Thyroid gland (tissue), 4 donors: ENCODE measurements at regions not wholly inside any gene's neighbourhood (a gene's known extent, or its start where the extent isn't known, plus 50 kb on each side); places are given as distances from the start of the nearest gene placed in this dataset.

Experiments
- DNase-seq, 2 donors: peaks; one replicate each; pipeline ENCODE4 v3.0.0-alpha.2; 2019
- H3K27ac ChIP-seq, 3 donors: fragments of 200-600 bp; sonication (generic); 1 replicate in 2 of 3; 2 replicates in 1 of 3; pipeline ENCODE4 v1.5.1; 2016 to 2019; ENCODE audit warnings: mild to moderate bottlenecking in 1 of 3, moderate library complexity in 1 of 3
- H3K27me3 ChIP-seq: fragments of 200-600 bp; sonication (generic); one replicate; pipeline ENCODE4 v1.5.1; 2019
- H3K36me3 ChIP-seq, 2 donors: fragments of 200-600 bp; sonication (generic); one replicate each; pipeline ENCODE4 v1.5.1; 2016 to 2019
- H3K4me1 ChIP-seq, 2 donors: fragments of 200-600 bp; sonication (generic); one replicate each; pipeline ENCODE4 v1.5.1; 2017 to 2019
- H3K4me3 ChIP-seq, 3 donors: fragments of 200-600 bp; sonication (generic); replicated peaks in 1 of 3; 1 replicate in 2 of 3; 2 replicates in 1 of 3; pipeline ENCODE4 v1.5.1; 2016; ENCODE audit warnings: mild to moderate bottlenecking in 1 of 3
- H3K9me3 ChIP-seq: fragments of 200-600 bp; sonication (generic); one replicate; pipeline ENCODE4 v1.5.1; 2017
- CTCF ChIP-seq, 6 experiments: fragments of 200-600 bp in 3 of 6; fragments of 450-650 bp in 3 of 6; sonication (generic) in 3 of 6; IDR thresholded peaks; one replicate each; pipeline ENCODE4 v1.5.1; 2016 to 2019; ENCODE audit warnings: antibody characterized with exemption in 6 of 6, mild to moderate bottlenecking in 2 of 6, inconsistent platforms in 1 of 6, moderate library complexity in 1 of 6
- POLR2A ChIP-seq, 2 donors: fragments of 450-650 bp; IDR thresholded peaks; one replicate each; pipeline ENCODE4 v1.6.1; 2017; ENCODE audit warnings: antibody characterized with exemption in 2 of 2, mild to moderate bottlenecking in 2 of 2, moderate library complexity in 1 of 2
- WGBS, 2 donors: methylation state at CpG; one replicate each; pipeline ENCODE4 v1.1.5; 2017; 5-methylcytosine and 5-hydroxymethylcytosine counted together
- intact Hi-C: fragments of 100-400 bp; cut with DNase I; formaldehyde crosslinking; loops from one replicate; pipeline ENCODE4 v1.15.1; 2023

GRCh38 chr4:59814402-59815010 lies 1385.6 kb upstream of the ADGRL3 start:
- H3K27me3 ChIP-seq = no peaks in the 10 kb centered on the region
- intact Hi-C loops = no loop called here
- 68 to 83% methylated on average over 4 of the region's 4 CpGs for WGBS, 2 donors
- TF ChIP-seq CTCF (IDR thresholded peaks at IDR 0.05) = no peak
- no peaks in the 10 kb centered on the region for H3K9me3 ChIP-seq
- no peak for DNase-seq
- no peak overlapping the region for H3K27ac ChIP-seq
- H3K36me3 ChIP-seq = no peaks in the 10 kb centered on the region
- H3K4me1 ChIP-seq = no peaks in the 10 kb centered on the region
- no peak overlapping the region for H3K4me3 ChIP-seq

- Histone ChIP-seq H3K36me3 (no peaks in the 10 kb centered on the region), H3K27me3 (no peaks in the 10 kb centered on the region), H3K27ac (no peak overlapping the region), H3K9me3 (no peaks in the 10 kb centered on the region), H3K4me3 (no peak overlapping the region), H3K4me1 (no peaks in the 10 kb centered on the region)
- intact Hi-C loops = no loop called here
- TF ChIP-seq POLR2A (IDR thresholded peaks at IDR 0.05) = no peak
- no peak for TF ChIP-seq CTCF (IDR thresholded peaks at IDR 0.05)
- DNase-seq = no peak
- 84 to 87% methylated on average over 7 of the region's 7 CpGs for WGBS, 2 donors
Observed at GRCh38 chr4:59818656-59819055, 1381.5 kb upstream of the ADGRL3 start.

- intact Hi-C loops = no loop called here
- H3K9me3 ChIP-seq = no peaks in the 10 kb centered on the region
- WGBS, 2 donors = 54% methylated on average over 2 of the region's 2 CpGs
Observed at GRCh38 chr4:59823311-59823710, 1376.8 kb upstream of the ADGRL3 start.

GRCh38 chr4:59825104-59825503 lies 1375.0 kb upstream of the ADGRL3 start:
- 76 to 80% methylated on average over 6 of the region's 6 CpGs for WGBS, 2 donors

More at GRCh38 chr4:59823311-59823710, 1376.8 kb upstream of the ADGRL3 start:
- TF ChIP-seq CTCF (IDR thresholded peaks at IDR 0.05) (no peak), POLR2A (IDR thresholded peaks at IDR 0.05) (no peak)
- Histone ChIP-seq H3K27me3 (no peaks in the 10 kb centered on the region), H3K36me3 (no peaks in the 10 kb centered on the region), H3K4me3 (no peak overlapping the region), H3K4me1 (no peaks in the 10 kb centered on the region), H3K27ac (no peak overlapping the region)
- DNase-seq = no peak

GRCh38 chr4:59831746-59832145 lies 1368.4 kb upstream of the ADGRL3 start:
- intact Hi-C loops = no loop called here
- WGBS, 2 donors = 80 to 90% methylated on average over 2 of the region's 2 CpGs

More at GRCh38 chr4:59825104-59825503, 1375.0 kb upstream of the ADGRL3 start:
- no peak for DNase-seq
- TF ChIP-seq POLR2A (IDR thresholded peaks at IDR 0.05) = no peak
- no peak for TF ChIP-seq CTCF (IDR thresholded peaks at IDR 0.05)
- H3K36me3 ChIP-seq = no peaks in the 10 kb centered on the region
- H3K9me3 ChIP-seq = no peaks in the 10 kb centered on the region
- H3K27me3 ChIP-seq = no peaks in the 10 kb centered on the region
- H3K27ac ChIP-seq = no peak overlapping the region
- H3K4me1 ChIP-seq = no peaks in the 10 kb centered on the region
- no peak overlapping the region for H3K4me3 ChIP-seq
- intact Hi-C loops = no loop called here

More at GRCh38 chr4:59831746-59832145, 1368.4 kb upstream of the ADGRL3 start:
- DNase-seq = no peak
- Histone ChIP-seq H3K4me3 (no peak overlapping the region), H3K9me3 (no peaks in the 10 kb centered on the region), H3K36me3 (no peaks in the 10 kb centered on the region), H3K27ac (no peak overlapping the region), H3K4me1 (no peaks in the 10 kb centered on the region), H3K27me3 (no peaks in the 10 kb centered on the region)
- TF ChIP-seq POLR2A (IDR thresholded peaks at IDR 0.05) = no peak
- TF ChIP-seq CTCF (IDR thresholded peaks at IDR 0.05) = no peak
